HFFc6 (cell line): ENCODE measurements at regions not wholly inside any gene's neighbourhood (a gene's known extent, or its start where the extent isn't known, plus 50 kb on each side); places are given as distances from the start of the nearest gene placed in this dataset.
"Not testable (repeated sequence)": the region's sequence is repeated elsewhere in the genome, so short reads cannot be mapped to it uniquely, and the experiment has no call there.

ENCODE experiments used
- DNase-seq: peaks from one replicate; pipeline ENCODE4 v3.0.0-alpha.2; 2018
- H3K27ac Mint-ChIP-seq: 2 replicates; pipeline ENCODE4 v1.8.0; 2020; ENCODE audit warnings: mild to moderate bottlenecking, mixed read lengths
- H3K27me3 Mint-ChIP-seq: 2 replicates; pipeline ENCODE4 v1.8.0; 2021; ENCODE audit warnings: mild to moderate bottlenecking, moderate library complexity, mixed read lengths; ENCODE audit not compliant: insufficient read depth
- H3K36me3 Mint-ChIP-seq: 2 replicates; pipeline ENCODE4 v1.8.0; 2021; ENCODE audit warnings: low read depth, mixed read lengths
- H3K4me1 Mint-ChIP-seq: 2 replicates; pipeline ENCODE4 v1.8.0; 2020; ENCODE audit warnings: low read depth, mixed read lengths
- H3K4me3 Mint-ChIP-seq: 2 replicates; pipeline ENCODE4 v1.8.0; 2020; ENCODE audit warnings: mild to moderate bottlenecking, moderate library complexity, mixed read lengths
- H3K9me3 Mint-ChIP-seq: 2 replicates; pipeline ENCODE4 v1.8.0; 2020; ENCODE audit warnings: mild to moderate bottlenecking, mixed read lengths
- TF ChIP-seq, protein P1 (sequence below): fragments of 200-600 bp; sonication (generic); IDR thresholded peaks from 2 replicates; pipeline ENCODE4 v1.5.0; 2021; ENCODE audit warnings: antibody characterized with exemption, mild to moderate bottlenecking

DNA sequence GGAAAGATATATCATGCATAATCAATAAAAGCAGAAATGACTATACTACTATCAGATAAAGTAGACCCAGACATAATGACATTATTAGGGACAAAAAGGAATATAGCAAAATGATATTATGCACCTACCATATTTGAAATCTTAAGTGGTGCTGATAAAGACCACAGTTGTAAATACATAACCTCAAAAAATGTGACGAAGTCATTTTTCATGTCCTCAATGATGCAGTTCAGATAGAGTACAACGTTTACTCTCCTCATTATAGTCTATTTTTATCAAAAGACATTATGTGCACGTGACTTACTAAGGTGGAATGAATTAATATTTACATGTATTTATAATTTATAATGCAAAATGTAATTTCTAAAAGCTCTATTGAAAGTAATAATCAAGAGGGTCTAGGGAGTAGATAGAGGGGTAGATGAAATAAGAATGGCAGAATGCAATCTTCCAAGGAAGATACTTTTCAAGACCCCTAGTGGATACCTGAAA lies 61.7 kb upstream of the TNFSF4 start:
- Mint-ChIP-seq H3K27me3 (no peaks in the 10 kb centered on the region; the same call in 1 of the 2 replicates), H3K4me1 (peaks cover 71% of the 10 kb centered on the region), H3K27ac (peak overlapping the region; percentile 74; the same call in 1 of the 2 replicates), H3K4me3 (no peak overlapping the region), H3K36me3 (0 out of 2 replicates have a peak, but pooled peaks cover 4% of the 10 kb centered on the region), H3K9me3 (no peaks in the 10 kb centered on the region)
- TF ChIP-seq, protein P1, sequence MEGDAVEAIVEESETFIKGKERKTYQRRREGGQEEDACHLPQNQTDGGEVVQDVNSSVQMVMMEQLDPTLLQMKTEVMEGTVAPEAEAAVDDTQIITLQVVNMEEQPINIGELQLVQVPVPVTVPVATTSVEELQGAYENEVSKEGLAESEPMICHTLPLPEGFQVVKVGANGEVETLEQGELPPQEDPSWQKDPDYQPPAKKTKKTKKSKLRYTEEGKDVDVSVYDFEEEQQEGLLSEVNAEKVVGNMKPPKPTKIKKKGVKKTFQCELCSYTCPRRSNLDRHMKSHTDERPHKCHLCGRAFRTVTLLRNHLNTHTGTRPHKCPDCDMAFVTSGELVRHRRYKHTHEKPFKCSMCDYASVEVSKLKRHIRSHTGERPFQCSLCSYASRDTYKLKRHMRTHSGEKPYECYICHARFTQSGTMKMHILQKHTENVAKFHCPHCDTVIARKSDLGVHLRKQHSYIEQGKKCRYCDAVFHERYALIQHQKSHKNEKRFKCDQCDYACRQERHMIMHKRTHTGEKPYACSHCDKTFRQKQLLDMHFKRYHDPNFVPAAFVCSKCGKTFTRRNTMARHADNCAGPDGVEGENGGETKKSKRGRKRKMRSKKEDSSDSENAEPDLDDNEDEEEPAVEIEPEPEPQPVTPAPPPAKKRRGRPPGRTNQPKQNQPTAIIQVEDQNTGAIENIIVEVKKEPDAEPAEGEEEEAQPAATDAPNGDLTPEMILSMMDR = no peak
- no peak for DNase-seq

DNA sequence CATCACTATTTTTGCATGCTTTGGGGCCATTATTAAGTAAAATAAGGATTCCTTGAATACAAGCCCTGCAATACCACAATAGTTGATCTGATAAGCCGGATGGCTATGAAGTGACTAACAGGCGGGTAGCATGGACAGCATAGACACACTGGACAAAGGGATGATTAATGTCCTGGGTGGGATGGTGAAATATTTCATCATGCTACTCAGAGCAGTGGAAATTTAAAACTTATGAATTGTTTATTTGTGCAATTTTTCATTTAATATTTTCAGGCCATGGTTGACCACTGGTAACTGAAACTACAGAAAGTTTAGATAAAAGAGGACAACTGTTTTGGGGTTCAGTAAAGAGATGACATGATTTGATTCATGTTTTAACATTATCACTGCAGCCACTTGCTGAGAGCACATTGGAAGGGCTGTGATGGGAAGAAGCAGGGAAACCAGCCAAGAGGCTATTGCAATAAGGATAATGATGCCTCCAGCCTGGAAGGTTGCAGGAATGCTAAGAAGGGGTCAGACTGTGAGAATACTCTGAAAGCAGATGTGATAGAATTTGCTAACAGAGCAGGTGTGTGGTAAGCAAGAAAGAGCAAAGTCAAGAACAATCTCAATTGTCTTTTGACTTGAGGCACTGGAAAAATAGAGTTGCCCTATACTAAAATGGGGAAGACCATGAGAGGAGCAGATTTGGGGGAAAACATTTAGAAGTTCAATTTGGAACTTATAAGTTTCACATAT lies 62.5 kb upstream of the TNFSF4 start:
- peaks cover 70% of the 10 kb centered on the region for H3K4me1 Mint-ChIP-seq
- no peaks in the 10 kb centered on the region for H3K9me3 Mint-ChIP-seq
- TF ChIP-seq, protein P1 = no peak
- H3K4me3 Mint-ChIP-seq = peak overlapping the region; percentile 35
- no peaks in the 10 kb centered on the region; the same call in 1 of the 2 replicates for H3K27me3 Mint-ChIP-seq
- DNase-seq = peak; percentile 90
- H3K27ac Mint-ChIP-seq = peak overlapping the region; percentile 74
- 0 out of 2 replicates have a peak, but pooled peaks cover 4% of the 10 kb centered on the region for H3K36me3 Mint-ChIP-seq

DNA sequence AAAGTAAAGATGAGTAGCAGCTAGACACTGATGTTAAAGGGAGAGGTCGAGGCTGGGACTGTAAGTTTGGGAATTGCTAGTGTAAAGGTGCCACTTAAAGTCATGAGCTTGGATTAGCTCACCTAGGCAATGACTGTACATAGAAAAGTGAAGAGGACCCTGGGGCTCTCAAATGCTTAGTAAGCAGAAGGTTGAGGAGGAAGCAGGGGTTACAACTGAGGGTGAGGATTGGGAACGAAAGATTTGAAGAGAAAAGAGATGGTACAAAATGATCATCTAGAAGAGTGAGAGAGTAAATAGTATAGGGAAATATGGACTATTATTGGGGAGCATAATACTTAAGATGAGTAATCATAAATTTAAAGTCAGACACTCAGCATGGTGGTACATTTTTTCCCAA lies 63.1 kb upstream of the TNFSF4 start:
- DNase-seq = no peak
- Mint-ChIP-seq H3K27ac (peak overlapping the region; percentile 74), H3K4me1 (peaks cover 71% of the 10 kb centered on the region), H3K27me3 (no peaks in the 10 kb centered on the region; the same call in 1 of the 2 replicates), H3K36me3 (0 out of 2 replicates have a peak, but pooled peaks cover 4% of the 10 kb centered on the region), H3K4me3 (peak overlapping the region; percentile 35), H3K9me3 (no peaks in the 10 kb centered on the region)
- TF ChIP-seq, protein P1 = no peak

DNA sequence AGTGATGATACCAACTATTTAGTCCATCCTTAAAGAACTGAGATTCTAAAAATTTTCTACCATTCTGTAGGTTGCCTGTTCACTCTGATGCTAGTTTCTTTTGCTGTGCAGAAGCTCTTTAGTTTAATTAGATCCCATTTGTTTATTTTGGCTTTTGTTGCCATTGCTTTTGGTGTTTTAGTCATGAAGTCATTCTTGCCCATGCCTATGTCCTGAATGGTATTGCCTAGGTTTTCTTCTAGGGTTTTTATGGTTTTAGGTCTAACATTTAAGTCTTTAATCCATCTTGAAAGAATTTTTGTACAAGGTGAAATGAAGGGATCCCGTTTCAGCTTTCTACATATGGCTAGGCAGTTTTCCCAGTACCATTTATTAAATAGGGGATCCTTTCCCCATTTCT lies 63.9 kb upstream of the TNFSF4 start:
- H3K27me3 Mint-ChIP-seq, H3K9me3 Mint-ChIP-seq, DNase-seq, H3K36me3 Mint-ChIP-seq, H3K27ac Mint-ChIP-seq, H3K4me3 Mint-ChIP-seq: not testable (repeated sequence)
- peaks cover 69% of the 10 kb centered on the region for H3K4me1 Mint-ChIP-seq

DNA sequence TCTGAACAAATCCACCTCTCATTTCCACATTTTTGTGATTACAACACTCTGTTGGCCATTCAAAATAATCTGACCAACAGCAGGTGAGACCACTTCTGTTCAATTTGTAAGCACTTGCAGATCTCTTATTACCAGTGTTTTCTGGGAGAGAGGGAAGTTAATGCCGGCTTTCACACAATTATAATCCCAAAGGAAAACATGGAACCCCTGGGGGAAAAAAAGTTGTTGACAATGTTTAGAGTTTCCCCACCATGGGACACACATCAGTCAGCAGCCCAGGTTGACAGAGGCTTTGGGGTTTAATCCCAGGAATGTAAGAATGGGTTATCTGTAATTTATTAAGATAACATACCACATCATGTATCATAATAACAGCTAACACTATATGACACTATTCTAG lies 68.4 kb upstream of the TNFSF4 start:
- no peaks in the 10 kb centered on the region; the same call in 1 of the 2 replicates for H3K27me3 Mint-ChIP-seq
- no peak for DNase-seq
- no peak overlapping the region for H3K27ac Mint-ChIP-seq
- H3K9me3 Mint-ChIP-seq = no peaks in the 10 kb centered on the region
- H3K36me3 Mint-ChIP-seq = peaks cover 8% of the 10 kb centered on the region; the same call in 1 of the 2 replicates
- peaks cover 28% of the 10 kb centered on the region for H3K4me1 Mint-ChIP-seq
- H3K4me3 Mint-ChIP-seq = no peak overlapping the region
- TF ChIP-seq, protein P1 = no peak
